ENCODE measurements at regions not wholly inside any gene's neighbourhood (a gene's known extent, or its start where the extent isn't known, plus 50 kb on each side); places are given as distances from the start of the nearest gene placed in this dataset.

DNA sequence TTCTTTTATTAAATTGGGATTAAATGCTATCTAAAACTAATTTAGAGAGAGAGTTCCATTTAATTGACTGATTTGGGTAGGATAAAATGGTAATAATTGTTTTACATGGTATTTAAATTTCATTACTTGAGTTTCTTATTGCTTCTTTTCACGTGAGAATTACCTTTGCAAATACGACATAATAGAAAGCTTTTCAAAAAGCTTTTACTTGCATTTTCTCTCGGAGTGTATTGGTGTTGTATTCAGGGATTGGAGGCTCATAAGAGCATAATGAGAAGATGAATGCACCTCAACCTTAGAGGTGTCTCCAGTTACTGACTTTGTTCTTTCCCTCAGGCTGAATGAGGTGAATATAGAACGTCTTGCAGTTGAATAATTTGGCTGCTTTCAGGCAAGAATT is 67.4 kb upstream of the CPHXL start:
- in situ Hi-C loops (cut with HindIII; ENCODE audit: low sequenced_read_pairs), result loop anchor here (25.0 kb wide), 1 partner anchor 869 kb away; no protein-coding TSS in a partner anchor
- no peak for DNase-seq (ENCODE audit: low read depth)
- TF ChIP-seq, protein P1, sequence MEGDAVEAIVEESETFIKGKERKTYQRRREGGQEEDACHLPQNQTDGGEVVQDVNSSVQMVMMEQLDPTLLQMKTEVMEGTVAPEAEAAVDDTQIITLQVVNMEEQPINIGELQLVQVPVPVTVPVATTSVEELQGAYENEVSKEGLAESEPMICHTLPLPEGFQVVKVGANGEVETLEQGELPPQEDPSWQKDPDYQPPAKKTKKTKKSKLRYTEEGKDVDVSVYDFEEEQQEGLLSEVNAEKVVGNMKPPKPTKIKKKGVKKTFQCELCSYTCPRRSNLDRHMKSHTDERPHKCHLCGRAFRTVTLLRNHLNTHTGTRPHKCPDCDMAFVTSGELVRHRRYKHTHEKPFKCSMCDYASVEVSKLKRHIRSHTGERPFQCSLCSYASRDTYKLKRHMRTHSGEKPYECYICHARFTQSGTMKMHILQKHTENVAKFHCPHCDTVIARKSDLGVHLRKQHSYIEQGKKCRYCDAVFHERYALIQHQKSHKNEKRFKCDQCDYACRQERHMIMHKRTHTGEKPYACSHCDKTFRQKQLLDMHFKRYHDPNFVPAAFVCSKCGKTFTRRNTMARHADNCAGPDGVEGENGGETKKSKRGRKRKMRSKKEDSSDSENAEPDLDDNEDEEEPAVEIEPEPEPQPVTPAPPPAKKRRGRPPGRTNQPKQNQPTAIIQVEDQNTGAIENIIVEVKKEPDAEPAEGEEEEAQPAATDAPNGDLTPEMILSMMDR (IDR thresholded peaks at IDR 0.05; ENCODE audit: low read depth, low read length, missing control alignments), result no peak
- no peak overlapping the region for H3K4me3 ChIP-seq (ENCODE audit: low read depth, low read length)

DNA sequence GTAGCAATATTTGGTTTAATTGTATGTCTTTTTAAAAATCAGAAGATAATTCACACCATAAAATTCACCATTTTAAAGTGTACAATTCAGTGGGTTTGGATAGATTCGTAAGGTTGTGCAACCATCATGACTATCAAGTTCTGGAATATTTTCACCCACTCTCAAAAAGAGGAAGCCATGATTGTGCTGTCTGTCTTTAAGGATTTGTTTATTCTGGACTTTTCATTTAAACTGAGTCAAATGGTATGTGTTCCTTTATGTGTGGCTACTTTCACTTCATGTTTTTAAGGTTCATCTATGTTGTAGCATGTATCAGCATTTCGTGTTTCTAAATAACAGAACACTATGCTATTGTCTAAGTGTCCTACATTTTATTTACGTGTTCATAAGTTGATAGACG is 68.1 kb upstream of the CPHXL start:
- TF ChIP-seq, protein P1 (IDR thresholded peaks at IDR 0.05; ENCODE audit: low read depth, low read length, missing control alignments), result no peak
- no peak overlapping the region for H3K4me3 ChIP-seq (ENCODE audit: low read depth, low read length)
- no peak for DNase-seq (ENCODE audit: low read depth)
- in situ Hi-C loops (cut with HindIII; ENCODE audit: low sequenced_read_pairs), result loop anchor here (25.0 kb wide), 1 partner anchor 868 kb away; no protein-coding TSS in a partner anchor

DNA sequence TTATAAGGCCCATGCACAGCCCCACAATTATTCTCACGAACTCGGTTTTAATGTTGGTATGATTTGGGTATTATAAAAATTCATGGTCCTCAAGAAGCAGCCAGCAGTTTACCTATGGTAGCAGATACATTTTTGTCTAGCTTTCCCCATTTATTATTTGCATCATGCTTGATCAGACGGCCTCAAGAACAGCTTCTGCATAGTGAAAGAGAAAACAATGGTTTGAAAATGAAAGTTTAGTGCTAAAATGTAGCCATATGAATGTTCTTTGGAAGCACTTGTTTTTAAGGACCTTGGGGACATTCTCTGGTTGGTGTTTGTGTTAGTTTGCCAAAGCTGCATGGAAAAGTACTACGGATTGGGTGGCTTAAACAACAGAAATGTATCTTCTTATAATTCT is 72.4 kb upstream of the CPHXL start:
- no peak for DNase-seq (ENCODE audit: low read depth)
- in situ Hi-C loops (cut with HindIII; ENCODE audit: low sequenced_read_pairs), result loop anchor here (25.0 kb wide), 1 partner anchor 864 kb away; no protein-coding TSS in a partner anchor
- no peak overlapping the region for H3K4me3 ChIP-seq (ENCODE audit: low read depth, low read length)
- TF ChIP-seq, protein P1 (IDR thresholded peaks at IDR 0.05; ENCODE audit: low read depth, low read length, missing control alignments), result no peak

DNA sequence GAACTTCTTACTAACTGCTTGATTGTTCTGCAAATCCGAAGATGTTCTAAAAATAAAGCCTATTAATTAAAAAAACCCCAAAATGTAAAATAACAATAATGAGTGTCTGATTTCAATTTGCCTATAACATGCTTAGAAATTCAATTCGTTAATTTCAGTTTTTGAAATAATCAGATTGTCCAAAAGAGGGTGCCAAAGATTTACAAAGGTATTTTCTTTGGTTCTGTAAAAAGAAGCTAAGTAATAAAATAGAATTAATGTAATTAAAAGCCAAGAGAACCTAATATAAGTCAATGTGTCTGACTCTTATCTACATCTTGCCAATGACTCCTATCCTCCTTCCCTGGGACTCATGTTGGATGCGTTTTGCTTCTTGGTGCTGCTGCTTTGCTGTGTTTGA is 75.0 kb upstream of the CPHXL start:
- no peak for DNase-seq (ENCODE audit: low read depth)
- in situ Hi-C loops (cut with HindIII; ENCODE audit: low sequenced_read_pairs), result loop anchor here (25.0 kb wide), 1 partner anchor 1361 kb away; no protein-coding TSS in a partner anchor
- TF ChIP-seq, protein P1 (IDR thresholded peaks at IDR 0.05; ENCODE audit: low read depth, low read length, missing control alignments), result no peak
- no peak overlapping the region for H3K4me3 ChIP-seq (ENCODE audit: low read depth, low read length)

DNA sequence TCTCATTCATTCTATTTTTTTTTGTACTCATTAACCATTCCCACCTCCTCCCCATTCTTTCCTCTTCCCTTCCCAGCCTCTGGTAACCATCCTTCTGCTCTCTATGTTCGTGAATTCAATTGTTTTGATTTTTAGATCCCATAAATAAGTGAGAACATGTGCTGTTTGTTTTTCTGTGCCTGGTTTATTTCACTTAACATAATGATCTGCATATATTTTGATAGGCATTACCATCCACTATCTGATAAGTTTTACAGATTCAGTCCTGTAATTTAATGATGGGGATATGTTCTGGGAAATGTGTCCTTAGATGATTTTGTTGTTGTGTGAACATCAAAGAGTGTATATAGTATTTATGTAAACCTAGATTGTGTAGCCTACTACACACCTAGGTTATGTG is 77.5 kb upstream of the CPHXL start:
- TF ChIP-seq, protein P1 (IDR thresholded peaks at IDR 0.05; ENCODE audit: low read depth, low read length, missing control alignments), result no peak
- DNase-seq (ENCODE audit: low read depth), result no peak
- H3K4me3 ChIP-seq (ENCODE audit: low read depth, low read length), result no peak overlapping the region
- in situ Hi-C loops (cut with HindIII; ENCODE audit: low sequenced_read_pairs), result loop anchor here (25.0 kb wide), 1 partner anchor 1359 kb away; no protein-coding TSS in a partner anchor

DNA sequence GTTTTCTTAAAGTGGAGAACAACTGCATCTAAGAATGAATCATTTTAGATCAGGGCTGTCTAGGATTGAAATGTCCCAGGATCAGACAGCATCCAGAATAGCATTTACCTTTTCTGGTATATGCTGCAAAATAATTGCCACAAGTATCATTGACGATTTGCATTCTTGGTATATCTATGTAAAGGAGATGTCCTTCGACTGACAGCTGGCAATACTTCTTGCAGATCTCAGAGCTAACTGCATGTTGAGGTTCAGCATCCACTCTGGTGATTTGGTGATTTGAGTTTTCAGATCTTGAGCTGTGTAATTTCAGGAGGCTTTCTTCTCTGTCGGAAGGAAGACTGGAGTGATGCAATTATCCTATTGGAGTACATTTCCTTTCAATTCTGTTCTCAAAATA is 78.1 kb upstream of the CPHXL start:
- TF ChIP-seq, protein P1 (IDR thresholded peaks at IDR 0.05; ENCODE audit: low read depth, low read length, missing control alignments), result no peak
- no peak overlapping the region for H3K4me3 ChIP-seq (ENCODE audit: low read depth, low read length)
- in situ Hi-C loops (cut with HindIII; ENCODE audit: low sequenced_read_pairs), result loop anchor here (25.0 kb wide), 1 partner anchor 1358 kb away; no protein-coding TSS in a partner anchor
- no peak for DNase-seq (ENCODE audit: low read depth)
